ENCODE measurements at regions not wholly inside any gene's neighbourhood (a gene's known extent, or its start where the extent isn't known, plus 50 kb on each side); places are given as distances from the start of the nearest gene placed in this dataset.

GRCh38 chr2:166766220-166766619 lies 122.1 kb upstream of the XIRP2 start:
- no peak for DNase-seq
- TF ChIP-seq CTCF (IDR thresholded peaks at IDR 0.05) = no peak
- no peaks in the 10 kb centered on the region for H3K27me3 ChIP-seq (ENCODE audit: control insufficient read depth in 2 of 2, insufficient read depth in 2 of 2, low read length in 2 of 2)
- H3K4me3 ChIP-seq (replicated peaks in 1 of 3; ENCODE audit: low read depth in 2 of 3, low read length in 3 of 3) = no peak overlapping the region
- no peaks in the 10 kb centered on the region for H3K36me3 ChIP-seq (replicated peaks in 1 of 2; ENCODE audit: control insufficient read depth in 1 of 2, insufficient read depth in 2 of 2, low read length in 2 of 2)
- no peak overlapping the region for H3K4me2 ChIP-seq (replicated peaks; ENCODE audit: extremely low read depth, low read length, poor library complexity, severe bottlenecking)
- H2AFZ ChIP-seq (ENCODE audit: insufficient read depth, low read depth, low read length, poor library complexity, severe bottlenecking) = no peak overlapping the region
- WGBS (ENCODE audit: insufficient coverage) = 50% methylated on average over 1 of the region's 6 CpGs
- H4K20me1 ChIP-seq (ENCODE audit: insufficient read depth, low read length) = no peaks in the 10 kb centered on the region
- H3K79me2 ChIP-seq (ENCODE audit: insufficient read depth, low read length) = no peaks in the 10 kb centered on the region
- no peak overlapping the region for H3K27ac Mint-ChIP-seq
- intact Hi-C loops (cut with micrococcal nuclease) = no loop called here
- H3K4me1 Mint-ChIP-seq = no peaks in the 10 kb centered on the region
- no peak overlapping the region for H3K9ac ChIP-seq (ENCODE audit: insufficient read depth, low read length, poor library complexity, severe bottlenecking)
- H3K9me3 Mint-ChIP-seq = peaks cover 2 to 13% (median 8%) of the 10 kb centered on the region in 7 donors
- H3K4me3 Mint-ChIP-seq = no peak overlapping the region
- H3K4me1 ChIP-seq (ENCODE audit: control insufficient read depth in 1 of 2, insufficient read depth in 2 of 2, low read length in 2 of 2) = no peaks in the 10 kb centered on the region
- peaks cover 0 to 3% of the 10 kb centered on the region in 2 donors for H3K9me3 ChIP-seq (replicated peaks in 1 of 2; ENCODE audit: control insufficient read depth in 1 of 2, insufficient read depth in 1 of 2, low read length in 2 of 2)
- no peak overlapping the region for H3K27ac ChIP-seq (ENCODE audit: low read depth in 1 of 2, low read length in 2 of 2)
- H3K36me3 Mint-ChIP-seq = no peaks in the 10 kb centered on the region
- H3K27me3 Mint-ChIP-seq (ENCODE audit: low read depth in 3 of 3) = no peaks in the 10 kb centered on the region

DNA sequence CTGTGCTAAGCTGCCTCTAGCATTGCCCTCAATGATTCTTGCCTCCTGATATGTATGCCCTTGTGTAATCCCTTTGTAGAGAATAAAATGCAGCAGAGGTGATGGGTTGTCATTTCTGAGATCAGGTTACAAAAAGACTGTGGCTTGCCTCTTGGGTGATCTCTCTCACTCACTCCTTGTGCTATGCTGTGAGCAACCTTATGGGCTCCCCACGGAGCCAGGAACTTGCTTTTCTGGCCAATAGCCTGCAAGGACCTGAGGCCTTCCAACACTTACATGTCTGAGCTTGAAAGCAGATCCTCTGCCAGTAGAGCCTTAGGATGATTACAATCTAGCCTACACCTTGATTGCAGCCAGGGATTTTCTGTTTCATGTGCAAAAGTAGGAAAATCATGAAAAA lies 123.1 kb upstream of the XIRP2 start:
- Histone ChIP-seq H3K9ac (ENCODE audit: insufficient read depth, low read length, poor library complexity, severe bottlenecking) (no peak overlapping the region), H3K9me3 (replicated peaks in 1 of 2; ENCODE audit: control insufficient read depth in 1 of 2, insufficient read depth in 1 of 2, low read length in 2 of 2) (peaks cover 0 to 3% of the 10 kb centered on the region in 2 donors), H4K20me1 (ENCODE audit: insufficient read depth, low read length) (no peaks in the 10 kb centered on the region), H3K36me3 (replicated peaks in 1 of 2; ENCODE audit: control insufficient read depth in 1 of 2, insufficient read depth in 2 of 2, low read length in 2 of 2) (no peaks in the 10 kb centered on the region), H3K4me3 (replicated peaks in 1 of 3; ENCODE audit: low read depth in 2 of 3, low read length in 3 of 3) (no peak overlapping the region), H3K27me3 (ENCODE audit: control insufficient read depth in 2 of 2, insufficient read depth in 2 of 2, low read length in 2 of 2) (no peaks in the 10 kb centered on the region), H3K79me2 (ENCODE audit: insufficient read depth, low read length) (no peaks in the 10 kb centered on the region), H3K27ac (ENCODE audit: low read depth in 1 of 2, low read length in 2 of 2) (no peak overlapping the region), H2AFZ (ENCODE audit: insufficient read depth, low read depth, low read length, poor library complexity, severe bottlenecking) (no peak overlapping the region), H3K4me1 (ENCODE audit: control insufficient read depth in 1 of 2, insufficient read depth in 2 of 2, low read length in 2 of 2) (no peaks in the 10 kb centered on the region), H3K4me2 (replicated peaks; ENCODE audit: extremely low read depth, low read length, poor library complexity, severe bottlenecking) (no peak overlapping the region)
- no peak overlapping the region for H3K4me3 Mint-ChIP-seq
- intact Hi-C loops (cut with micrococcal nuclease) = no loop called here
- H3K36me3 Mint-ChIP-seq = no peaks in the 10 kb centered on the region
- H3K9me3 Mint-ChIP-seq = peaks cover 2 to 10% (median 9%) of the 10 kb centered on the region in 7 donors
- H3K27ac Mint-ChIP-seq = no peak overlapping the region
- no peaks in the 10 kb centered on the region for H3K4me1 Mint-ChIP-seq
- no peaks in the 10 kb centered on the region for H3K27me3 Mint-ChIP-seq (ENCODE audit: low read depth in 3 of 3)
- TF ChIP-seq CTCF (IDR thresholded peaks at IDR 0.05) = no peak
- 100% methylated on average over 1 of the region's 1 CpG for WGBS (ENCODE audit: insufficient coverage)
- no peak for DNase-seq
